GM20000 (cell line): ENCODE measurements at regions not wholly inside any gene's neighbourhood (a gene's known extent, or its start where the extent isn't known, plus 50 kb on each side); places are given as distances from the start of the nearest gene placed in this dataset.

Experiments
- DNase-seq: peaks from one replicate; pipeline ENCODE4 v3.0.0; 2012; ENCODE audit warnings: low spot score
- CTCF ChIP-seq: IDR thresholded peaks from 2 replicates; pipeline ENCODE4 v1.5.1; 2012; ENCODE audit warnings: mild to moderate bottlenecking, control low read depth; ENCODE audit errors: extremely low read depth, missing control alignments

GRCh38 chr5:155113888-155114287 is 100.3 kb downstream of the KIF4B start:
- TF ChIP-seq CTCF: no peak

DNA sequence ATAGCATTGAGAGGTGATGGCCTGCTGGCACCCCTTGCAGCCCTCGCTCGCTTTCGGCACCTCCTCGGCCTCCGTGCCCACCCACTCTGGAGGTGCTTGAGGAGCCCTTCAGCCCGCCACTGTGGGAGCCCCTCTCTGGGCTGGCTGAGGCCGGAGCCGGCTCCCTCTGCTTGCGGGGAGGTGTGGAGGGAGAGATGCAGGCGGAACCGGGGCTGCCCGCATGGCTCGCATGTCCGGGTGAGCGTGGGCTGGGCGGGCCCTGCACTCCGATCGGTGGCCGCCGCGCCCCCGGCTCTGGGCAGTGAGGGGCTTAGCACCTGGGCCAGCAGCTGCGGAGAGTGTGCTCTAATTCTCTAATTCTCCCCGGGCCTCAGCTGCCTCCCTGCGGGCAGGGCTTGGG is 101.1 kb downstream of the KIF4B start:
- DNase-seq: no peak
- TF ChIP-seq CTCF: no peak

More at GRCh38 chr5:155113888-155114287, 100.3 kb downstream of the KIF4B start:
- DNase-seq: no peak

- TF ChIP-seq CTCF: no peak
- no peak for DNase-seq
Observed at GRCh38 chr5:155116456-155117251, 103.1 kb downstream of the KIF4B start.

DNA sequence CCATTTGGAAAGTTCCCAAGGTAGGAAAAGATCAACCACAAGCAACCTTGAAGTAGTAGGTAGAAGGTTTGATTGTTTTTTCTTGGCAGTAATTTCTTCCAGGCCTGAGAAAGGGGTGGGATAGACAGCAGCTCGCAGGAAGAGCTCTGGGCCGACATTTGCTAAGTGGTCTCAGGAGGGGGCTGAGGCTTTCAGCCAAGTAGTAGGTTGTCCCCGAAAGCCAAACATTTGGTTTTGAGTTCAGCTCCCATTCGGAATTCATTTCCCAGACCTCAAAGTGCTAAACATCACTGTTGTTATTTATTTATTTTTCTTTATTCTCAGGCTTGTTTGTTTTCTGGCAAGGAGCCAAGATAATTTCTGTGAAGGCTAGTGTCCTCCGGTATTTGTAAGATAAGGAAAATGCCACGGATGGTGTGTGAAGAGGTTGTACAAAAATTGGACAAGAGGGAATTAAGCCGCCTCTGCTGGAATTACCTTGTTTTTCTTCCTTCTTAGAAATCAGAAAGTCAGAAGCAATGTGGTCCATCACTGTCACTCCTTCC is 112.1 kb downstream of the KIF4B start:
- TF ChIP-seq CTCF: no peak
- no peak for DNase-seq

DNA sequence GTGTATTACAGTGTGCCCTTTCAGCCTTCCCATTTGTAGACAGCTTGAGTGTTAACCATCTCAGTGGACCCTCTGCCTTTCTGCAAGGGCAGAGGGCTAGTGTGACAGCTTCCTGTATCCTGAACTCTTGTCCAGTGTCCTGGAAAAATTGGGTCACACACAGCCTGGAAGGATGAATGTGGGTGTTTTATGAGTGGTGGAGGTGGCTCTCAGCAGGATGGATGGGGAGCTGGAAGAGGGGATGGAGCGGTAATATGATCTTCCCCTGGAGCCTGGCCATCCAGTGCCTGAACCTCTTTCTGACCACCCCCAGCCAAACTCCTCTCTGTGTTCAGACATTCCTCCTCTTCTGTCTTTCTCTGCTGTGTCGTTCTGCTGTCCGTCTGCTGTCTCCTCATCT is 113.0 kb downstream of the KIF4B start:
- TF ChIP-seq CTCF: no peak
- no peak for DNase-seq

DNA sequence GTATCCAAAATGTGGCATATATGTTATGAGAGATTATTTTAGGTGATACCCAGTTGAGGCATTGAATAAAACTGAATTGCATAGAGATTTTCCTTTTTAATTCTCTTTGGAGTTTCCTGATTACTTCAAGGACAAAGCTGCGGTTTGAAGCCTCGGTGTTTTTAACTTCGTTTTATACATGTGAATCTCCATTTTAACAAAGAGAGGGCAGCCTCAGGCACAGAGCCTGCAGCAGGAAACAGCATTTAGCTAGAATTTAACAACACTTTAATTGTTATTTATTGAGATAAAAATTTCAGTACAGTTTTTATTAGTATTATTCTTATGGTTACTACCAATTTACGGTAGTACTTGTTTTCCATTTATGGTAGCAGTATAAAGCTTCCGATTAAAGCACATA is 114.0 kb downstream of the KIF4B start:
- DNase-seq: no peak

More for the DNA sequence above, 114.0 kb downstream of the KIF4B start:
- no peak for TF ChIP-seq CTCF
